GM12873 (cell line): ENCODE measurements at regions not wholly inside any gene's neighbourhood (a gene's known extent, or its start where the extent isn't known, plus 50 kb on each side); places are given as distances from the start of the nearest gene placed in this dataset.

ENCODE experiments used
- TF ChIP-seq, protein P1 (sequence below): IDR thresholded peaks from 2 replicates; pipeline ENCODE4 v1.5.1; 2012; ENCODE audit warnings: low read depth, mild to moderate bottlenecking, moderate library complexity, low read length, control low read depth; ENCODE audit not compliant: insufficient read depth; ENCODE audit errors: missing control alignments

DNA sequence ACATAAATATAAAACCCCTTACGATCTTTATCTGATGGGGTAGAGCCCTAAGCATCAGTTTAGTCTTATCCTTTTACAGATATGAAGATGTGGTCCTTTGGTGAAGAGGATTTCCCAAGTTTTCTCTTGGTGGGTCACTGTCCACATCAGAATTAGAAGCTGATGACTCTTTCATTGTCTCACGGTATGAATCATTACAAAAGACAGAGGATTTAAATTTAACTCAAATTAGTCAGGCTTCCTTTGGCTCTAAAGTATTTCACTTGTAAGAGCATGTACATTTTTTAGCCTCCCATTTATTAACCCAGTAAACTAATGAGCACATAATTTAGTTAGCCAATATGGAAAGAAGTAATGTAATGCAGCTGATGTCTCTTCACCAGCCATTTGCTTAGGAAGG is 49.9 kb upstream of the TMEM26 start:
- TF ChIP-seq, protein P1, sequence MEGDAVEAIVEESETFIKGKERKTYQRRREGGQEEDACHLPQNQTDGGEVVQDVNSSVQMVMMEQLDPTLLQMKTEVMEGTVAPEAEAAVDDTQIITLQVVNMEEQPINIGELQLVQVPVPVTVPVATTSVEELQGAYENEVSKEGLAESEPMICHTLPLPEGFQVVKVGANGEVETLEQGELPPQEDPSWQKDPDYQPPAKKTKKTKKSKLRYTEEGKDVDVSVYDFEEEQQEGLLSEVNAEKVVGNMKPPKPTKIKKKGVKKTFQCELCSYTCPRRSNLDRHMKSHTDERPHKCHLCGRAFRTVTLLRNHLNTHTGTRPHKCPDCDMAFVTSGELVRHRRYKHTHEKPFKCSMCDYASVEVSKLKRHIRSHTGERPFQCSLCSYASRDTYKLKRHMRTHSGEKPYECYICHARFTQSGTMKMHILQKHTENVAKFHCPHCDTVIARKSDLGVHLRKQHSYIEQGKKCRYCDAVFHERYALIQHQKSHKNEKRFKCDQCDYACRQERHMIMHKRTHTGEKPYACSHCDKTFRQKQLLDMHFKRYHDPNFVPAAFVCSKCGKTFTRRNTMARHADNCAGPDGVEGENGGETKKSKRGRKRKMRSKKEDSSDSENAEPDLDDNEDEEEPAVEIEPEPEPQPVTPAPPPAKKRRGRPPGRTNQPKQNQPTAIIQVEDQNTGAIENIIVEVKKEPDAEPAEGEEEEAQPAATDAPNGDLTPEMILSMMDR, result no peak
